T47D (cell line): ENCODE measurements at regions not wholly inside any gene's neighbourhood (a gene's known extent, or its start where the extent isn't known, plus 50 kb on each side); places are given as distances from the start of the nearest gene placed in this dataset.

Source experiments
- DNase-seq, 2 experiments: peaks; one replicate each; pipeline versions ENCODE4 v3.0.0 to v3.0.0-alpha.2; 2011 to 2012; ENCODE audit warnings: low read depth in 1 of 2, low spot score in 1 of 2
- JUND ChIP-seq: IDR thresholded peaks from 2 replicates; pipeline ENCODE4 v1.6.1; 2012; ENCODE audit warnings: low read depth
- in situ Hi-C: cut with HindIII; loops from 2 replicates; pipeline ENCODE4 v1.10.0; 2016; ENCODE audit warnings: low sequenced_read_pairs, low pct_unique_long_range_greater_than_20kb

DNA sequence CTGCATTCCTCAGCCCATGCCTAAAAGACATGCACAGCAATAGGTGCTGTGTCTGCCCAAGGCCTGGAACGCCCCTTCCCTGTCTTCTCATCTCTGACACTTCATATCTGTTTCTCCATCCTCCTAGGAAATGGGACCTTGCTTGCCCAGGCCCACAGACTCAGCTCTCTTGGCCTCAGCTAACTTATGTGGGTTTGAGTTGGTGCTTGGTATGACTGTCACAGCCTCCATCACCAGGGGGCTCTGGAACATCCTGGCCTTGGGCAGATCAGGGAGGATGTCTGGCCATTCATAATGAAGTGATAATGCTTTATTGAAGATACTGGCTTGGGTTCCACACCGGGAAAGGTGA lies 156.7 kb upstream of the SMAD3 start:
- no peak for TF ChIP-seq JUND
- DNase-seq, result no peak
- in situ Hi-C loops, result no loop called here

DNA sequence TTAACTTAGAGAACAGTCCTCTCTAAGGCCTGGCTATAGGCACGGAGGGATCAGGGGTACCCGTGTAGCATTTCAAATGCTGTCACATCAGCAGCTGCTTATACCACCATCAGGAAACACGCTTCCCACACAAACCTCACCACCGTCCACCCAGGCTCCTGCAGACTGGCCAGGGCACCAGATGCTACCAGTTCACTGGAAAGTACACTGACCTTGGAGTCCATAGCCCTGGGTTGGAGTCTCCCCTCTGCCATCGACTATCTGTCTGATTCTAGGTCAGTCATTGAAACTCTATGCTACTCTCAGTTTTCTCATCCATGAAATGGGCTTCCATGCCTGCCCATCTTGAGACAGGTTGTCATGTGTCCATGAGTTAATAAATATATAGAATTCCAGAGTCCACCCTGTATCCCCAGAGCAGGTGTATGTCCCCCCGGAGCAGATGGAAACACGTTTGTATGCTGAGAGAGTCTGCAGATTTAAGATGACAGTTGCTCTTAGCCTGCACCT lies 156.0 kb upstream of the SMAD3 start:
- DNase-seq, result no peak
- in situ Hi-C loops, result no loop called here
- no peak for TF ChIP-seq JUND

DNA sequence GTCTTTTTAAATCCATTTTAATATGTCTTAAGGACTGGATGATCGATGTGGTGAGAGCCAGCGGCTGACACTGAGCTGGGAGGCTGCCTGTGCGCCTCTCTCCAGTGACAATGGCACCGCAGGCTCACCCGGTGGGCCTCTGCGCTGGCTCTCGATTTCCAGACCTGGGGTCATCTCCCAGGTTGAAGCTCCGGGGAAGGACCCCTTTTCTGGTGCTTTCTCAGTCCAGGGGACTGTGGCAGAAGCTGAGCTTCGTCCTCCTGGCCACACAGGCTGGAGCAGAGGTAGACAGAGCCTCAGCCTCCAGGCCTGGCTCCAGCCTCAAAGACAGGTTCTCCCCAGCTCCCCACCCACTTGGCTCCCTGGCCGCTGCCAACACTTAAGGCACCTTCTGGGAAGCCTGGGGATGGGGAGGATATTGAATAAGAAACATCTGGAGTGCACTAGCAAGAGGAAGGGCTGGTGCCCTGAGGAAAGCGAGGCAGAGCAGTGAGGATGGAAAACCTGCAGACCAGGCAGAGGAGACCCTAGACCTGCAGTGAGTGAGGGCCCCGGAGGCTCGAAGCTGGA lies 154.2 kb upstream of the SMAD3 start:
- no peak for DNase-seq
- no peak for TF ChIP-seq JUND
- in situ Hi-C loops, result no loop called here

DNA sequence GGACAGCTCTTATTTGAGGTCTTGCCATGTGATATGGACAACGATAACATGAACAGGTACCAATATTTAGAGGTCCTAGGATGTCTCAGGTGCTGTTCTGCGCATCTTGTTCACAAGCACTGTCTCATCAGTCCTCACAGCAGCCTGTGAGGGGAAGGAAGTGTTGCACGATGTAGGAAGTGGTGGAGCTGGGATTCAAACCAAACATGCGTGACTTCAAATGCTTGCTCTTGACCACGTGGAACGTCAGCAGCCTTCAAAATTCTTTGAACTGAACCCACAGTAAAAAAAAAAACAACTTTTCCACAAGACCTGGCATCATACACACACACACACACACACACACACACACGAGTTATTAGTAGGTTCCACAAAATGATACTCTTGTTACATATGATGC lies 153.4 kb upstream of the SMAD3 start:
- no peak for TF ChIP-seq JUND
- DNase-seq, result no peak
- in situ Hi-C loops, result no loop called here

DNA sequence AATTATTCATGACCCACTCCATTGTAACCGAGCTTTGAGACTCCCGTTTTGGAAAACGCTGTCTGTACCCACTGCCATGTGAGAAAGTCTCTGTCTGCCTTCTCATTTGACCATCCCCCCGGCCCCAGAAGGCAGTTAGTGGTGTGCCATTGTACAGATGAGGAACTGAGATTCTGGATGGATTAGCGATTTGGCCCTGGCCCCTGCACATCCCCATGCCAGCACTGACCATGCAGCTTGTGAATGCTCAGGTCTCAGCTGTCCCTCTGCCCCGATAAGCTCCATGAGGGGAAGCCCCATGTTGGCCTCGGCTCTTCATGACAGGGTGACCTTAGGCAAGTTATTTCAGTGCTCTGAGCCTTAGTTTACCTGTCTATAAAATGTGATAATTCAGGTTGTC lies 153.0 kb upstream of the SMAD3 start:
- DNase-seq, result no peak
- TF ChIP-seq JUND, result no peak
- in situ Hi-C loops, result no loop called here

DNA sequence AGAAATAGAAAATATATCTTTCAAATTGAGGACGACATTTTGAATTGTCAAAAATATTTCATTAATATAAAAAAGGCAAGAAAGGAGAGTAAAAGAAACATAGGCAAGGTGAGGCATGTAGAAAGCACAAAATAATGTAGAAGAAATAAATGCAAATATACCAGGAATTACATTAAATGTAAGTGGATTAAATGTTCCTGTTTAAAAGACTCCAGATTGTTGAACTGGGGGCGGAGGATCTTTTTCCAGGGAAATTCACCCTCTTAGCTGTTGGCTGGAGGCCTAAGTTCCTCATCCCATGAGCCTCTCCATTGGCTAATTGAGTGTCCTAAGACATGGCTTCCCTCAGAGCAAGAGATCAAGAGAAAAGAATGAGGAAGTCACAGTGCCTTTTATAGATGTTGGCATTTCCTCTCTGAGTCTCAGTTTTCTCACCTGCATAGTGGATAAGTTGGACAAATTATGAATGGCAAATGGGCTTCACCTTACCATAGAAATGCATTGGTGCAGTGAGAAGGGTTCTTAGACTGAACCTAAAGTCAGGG lies 147.4 kb upstream of the SMAD3 start:
- TF ChIP-seq JUND, result no peak
- no peak for DNase-seq
- in situ Hi-C loops, result no loop called here

DNA sequence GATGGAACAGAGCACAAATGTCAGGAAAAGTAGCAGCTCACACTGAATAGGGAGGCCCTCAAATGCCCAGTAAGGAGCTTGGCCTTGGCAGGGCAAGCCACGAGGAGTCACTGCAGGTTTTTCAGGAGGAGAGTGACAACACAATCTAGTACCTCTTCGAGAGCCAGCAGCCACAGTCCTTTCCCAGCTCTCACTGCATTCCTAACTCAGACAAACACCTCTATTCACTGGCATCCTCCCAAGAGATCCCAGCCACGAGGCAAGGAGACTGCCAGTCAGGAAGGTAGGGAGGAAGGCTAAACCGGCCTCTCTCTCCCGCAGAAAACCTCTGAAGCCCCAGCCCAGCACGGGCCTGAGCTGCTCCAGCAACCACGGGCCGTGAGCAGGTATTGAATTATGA lies 146.0 kb upstream of the SMAD3 start:
- no peak for TF ChIP-seq JUND
- in situ Hi-C loops, result no loop called here
- peak; percentile 40 to 85 for DNase-seq

DNA sequence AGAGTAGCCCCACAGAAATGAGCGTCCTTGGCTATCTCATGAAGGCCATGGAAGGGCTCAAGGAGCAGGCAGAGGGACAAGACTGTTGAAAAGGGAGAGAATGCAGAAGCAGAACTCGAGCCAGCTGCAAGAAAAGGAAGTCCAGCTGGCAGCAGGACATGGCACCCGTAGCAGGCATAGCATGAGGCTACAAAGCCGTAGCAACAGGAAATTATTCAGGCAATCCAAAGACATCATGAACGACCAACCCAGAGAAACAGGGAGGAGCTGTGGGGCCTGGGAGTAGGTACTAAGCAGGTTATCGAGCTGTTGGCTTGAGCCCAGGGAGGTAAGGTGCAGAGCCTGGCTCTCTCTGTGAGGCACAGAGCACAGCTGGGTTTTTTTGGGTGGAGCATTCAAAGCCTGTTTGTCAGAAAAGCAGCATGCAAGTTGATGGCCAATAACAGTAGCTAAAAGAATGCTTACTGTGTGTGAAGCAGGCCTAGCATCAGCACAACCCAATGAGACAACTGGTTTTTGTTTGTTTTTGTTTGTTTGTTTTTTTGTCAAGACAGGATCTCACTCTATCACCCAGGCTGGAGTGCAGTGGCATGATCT lies 144.0 kb upstream of the SMAD3 start:
- no peak for TF ChIP-seq JUND
- in situ Hi-C loops, result no loop called here
- DNase-seq, result peak in 1 of 2 experiments; percentile 42

DNA sequence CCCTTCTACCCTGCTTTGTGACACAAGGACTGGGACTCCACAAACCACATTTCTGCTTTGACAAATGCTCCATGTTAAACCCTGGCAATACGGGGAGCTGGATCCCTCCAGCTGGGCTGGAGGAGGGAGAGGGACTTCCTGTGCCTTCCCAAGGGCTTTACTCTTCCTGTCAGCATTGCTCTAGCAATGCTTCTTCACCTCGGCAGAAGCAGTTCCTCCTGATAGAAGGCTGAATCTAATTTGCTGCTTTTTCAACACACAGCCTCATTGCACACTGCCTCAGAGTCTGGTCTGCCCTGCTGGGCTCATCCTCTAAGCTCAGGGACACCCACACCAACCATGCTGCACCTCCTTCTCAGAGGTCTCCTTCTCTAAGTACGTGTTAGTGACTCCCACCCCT lies 142.8 kb upstream of the SMAD3 start:
- no peak for TF ChIP-seq JUND
- no peak for DNase-seq
- in situ Hi-C loops, result no loop called here

DNA sequence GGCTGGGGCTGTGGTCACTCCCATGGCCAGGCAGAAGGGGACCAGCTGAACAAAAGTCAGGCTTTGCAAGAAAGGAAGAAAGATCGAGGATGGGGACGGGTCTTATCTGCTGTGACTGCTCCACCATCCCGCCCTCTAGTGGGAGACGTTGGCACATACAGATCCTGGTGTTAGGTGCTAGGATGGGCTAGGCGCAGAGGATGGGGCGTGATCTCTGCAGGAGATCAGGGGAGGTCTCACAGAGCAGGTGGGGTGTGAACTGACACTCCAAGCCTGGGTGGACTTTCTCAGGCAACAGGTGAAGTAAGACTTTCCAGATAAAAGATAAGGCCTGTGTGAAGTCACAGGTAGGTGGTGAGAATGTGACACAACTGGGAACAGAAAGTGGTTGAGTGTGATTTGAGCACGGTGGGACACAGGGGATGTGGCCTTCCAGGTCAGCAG lies 141.9 kb upstream of the SMAD3 start:
- in situ Hi-C loops, result no loop called here
- DNase-seq, result no peak

DNA sequence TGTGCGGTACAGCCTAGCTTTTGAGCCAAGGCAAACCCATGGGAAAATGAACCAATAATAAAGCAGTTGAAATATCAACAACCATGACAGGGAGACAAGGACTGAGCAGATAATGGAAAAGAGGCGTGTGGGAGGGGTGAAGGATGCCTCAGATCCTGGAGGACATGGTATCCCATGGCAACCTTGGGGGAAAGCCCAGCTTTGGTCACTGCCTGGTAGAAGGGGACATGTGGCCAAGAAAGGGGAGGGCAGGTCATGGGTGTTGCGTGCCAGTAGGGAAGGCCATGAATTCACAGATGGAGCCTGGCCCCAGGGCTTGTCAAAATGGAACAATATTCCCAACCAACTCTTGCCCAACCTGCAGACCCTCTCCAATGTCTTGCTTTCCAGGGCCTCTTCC lies 140.5 kb upstream of the SMAD3 start:
- in situ Hi-C loops, result no loop called here
- no peak for DNase-seq
- no peak for TF ChIP-seq JUND

More for the DNA sequence above, 141.9 kb upstream of the SMAD3 start:
- TF ChIP-seq JUND, result no peak

DNA sequence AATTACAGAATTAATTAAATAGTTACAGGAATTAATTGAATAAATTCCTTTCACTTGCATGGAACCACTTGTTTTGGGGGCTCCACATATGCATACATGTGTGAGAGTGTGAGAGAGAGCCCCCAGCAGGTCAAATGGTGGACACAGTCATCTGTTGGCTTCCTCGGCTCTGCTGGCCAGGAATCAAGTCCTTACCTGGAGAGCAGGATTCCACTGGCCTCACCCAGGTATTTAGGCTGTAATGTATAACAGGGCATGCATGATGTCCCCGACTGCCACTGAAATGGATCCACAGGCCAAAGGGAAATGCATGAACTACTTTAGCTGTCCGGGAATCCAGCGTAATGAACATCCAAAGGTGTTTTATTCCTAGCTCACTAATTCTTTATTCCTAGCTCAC lies 139.7 kb upstream of the SMAD3 start:
- in situ Hi-C loops, result no loop called here
- DNase-seq, result peak in 1 of 2 experiments; percentile 52
- TF ChIP-seq JUND, result no peak

DNA sequence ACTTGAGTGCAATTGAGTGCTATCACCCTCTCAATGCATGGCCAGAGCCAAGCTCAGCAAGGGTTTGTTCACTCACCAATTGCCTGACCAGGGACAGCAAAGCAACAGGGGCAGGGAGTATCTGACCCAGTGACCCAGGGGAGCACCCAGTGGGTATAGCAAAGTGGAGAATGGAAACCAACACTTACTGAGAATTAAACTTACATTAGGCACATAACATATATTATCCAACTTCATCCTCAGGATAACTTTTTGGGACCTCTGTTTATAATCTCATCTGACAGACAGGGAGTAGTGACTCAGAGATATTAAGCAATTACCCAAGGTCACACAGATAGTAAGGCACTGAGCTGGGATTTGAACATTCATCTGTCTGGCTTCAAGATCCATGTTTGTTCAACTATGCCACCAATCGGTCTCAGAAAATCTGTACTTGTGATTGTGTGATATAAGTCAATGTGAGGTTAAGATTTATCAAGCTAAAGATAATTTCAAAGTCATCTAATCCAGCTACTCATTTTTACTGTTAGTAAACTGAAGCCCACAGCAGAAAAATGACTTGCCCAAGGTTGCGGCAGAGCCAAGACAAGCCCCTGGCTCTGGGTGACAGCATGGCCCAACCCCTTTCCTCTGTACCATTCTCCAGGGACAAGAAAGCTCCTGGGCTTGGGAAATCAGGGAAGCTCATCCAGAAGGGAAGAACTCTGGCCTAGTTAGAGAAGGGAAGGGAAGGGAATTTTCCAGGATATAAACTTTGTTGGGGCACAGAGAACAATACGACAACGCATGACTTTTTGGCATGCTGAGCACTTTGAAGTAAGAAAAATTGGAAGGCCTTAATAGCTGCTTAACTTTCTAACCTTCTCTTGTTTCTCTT lies 138.0 kb upstream of the SMAD3 start:
- in situ Hi-C loops, result no loop called here
- no peak for TF ChIP-seq JUND
- DNase-seq, result no peak
